M059J (cell line): ENCODE measurements at regions not wholly inside any gene's neighbourhood (a gene's known extent, or its start where the extent isn't known, plus 50 kb on each side); places are given as distances from the start of the nearest gene placed in this dataset.

Experiments used
- DNase-seq: peaks from one replicate; pipeline ENCODE4 v3.0.0-alpha.2; 2012; ENCODE audit warnings: low read depth

DNA sequence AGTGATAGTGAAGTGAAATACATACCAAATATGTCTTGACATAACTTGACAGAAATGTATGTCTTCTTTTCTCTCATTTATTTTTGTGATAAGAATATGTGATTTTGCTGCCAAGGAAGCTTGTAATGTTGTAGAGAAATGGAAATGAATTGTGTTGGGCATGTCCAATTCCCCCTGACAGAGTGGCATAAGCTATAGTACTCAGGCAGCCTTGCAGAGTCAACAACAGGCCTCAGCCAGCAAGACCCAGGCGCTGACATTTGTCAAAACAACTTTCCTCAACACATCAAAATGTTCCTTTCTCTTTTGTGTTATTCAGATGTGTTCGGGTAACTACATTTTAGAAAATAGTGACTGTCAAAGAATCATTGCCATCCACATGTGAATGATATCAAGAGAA lies 538.1 kb upstream of the ATP11B start:
- no peak for DNase-seq

DNA sequence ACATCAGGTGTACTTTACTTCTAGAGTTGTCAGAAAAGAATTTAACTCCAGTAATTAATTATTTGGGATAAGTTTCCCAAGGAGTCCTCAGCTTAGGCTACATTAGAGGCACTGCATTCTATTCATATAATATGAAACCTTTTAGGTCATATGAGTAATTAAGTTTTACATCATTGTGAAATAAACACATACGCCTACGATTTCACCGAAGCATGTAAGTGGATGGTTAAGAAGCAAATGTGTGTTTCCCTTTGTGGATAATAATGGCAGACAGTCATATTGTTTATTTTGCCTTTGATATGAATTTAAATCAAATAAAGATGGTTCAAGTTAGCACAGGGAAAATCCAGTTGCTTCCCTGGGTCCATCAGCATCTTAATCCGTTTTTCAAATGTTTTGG lies 535.9 kb upstream of the ATP11B start:
- no peak for DNase-seq

DNA sequence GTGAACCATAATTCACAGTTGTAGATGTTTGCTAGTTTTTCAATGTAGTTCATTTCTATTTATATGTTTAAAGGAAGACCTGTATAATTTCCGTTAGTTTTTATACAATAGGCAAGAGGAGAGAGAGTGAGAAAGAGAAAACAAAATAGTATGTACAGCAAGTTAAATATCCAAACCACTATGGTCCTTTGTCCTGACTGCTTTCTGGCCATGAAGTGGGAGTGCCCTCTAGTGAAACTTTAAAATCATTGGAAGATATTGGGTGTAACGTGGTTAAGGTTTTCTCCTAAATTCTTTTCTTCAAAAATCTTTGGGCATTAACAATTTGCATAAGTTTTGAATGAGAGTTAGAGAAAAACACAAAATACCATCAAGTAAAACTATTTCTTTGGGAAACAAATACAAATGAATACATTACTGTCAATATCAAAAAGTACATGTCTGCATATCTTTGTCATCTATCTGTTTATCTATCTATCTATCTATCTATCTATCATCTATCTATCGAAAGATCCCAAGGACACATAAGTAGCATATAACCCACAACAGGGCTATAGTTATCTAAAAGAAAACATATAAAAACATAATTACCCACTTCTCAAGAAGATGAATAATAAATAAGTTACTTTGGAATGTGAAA lies 534.6 kb upstream of the ATP11B start:
- DNase-seq: peak; percentile 63

DNA sequence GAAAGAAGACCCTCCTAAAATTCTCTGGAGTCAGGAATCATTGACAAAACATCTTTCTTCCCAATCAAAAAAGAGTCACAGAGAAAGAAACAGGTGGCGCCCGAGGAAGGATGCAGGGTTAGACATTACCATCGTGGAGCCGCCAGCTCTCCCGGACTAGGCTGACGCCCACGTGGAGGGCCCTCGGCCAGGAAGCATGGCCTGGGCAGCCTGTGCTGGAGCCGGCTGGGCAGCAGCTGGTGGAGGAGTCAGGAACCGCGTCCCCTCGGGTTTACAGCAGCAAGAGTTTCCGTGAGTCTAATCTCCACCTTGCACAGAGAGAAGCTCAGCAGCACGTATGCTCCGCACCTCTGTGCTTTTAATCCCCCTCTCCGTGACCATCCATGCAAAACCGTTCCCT lies 533.7 kb upstream of the ATP11B start:
- DNase-seq: peak; percentile 45

DNA sequence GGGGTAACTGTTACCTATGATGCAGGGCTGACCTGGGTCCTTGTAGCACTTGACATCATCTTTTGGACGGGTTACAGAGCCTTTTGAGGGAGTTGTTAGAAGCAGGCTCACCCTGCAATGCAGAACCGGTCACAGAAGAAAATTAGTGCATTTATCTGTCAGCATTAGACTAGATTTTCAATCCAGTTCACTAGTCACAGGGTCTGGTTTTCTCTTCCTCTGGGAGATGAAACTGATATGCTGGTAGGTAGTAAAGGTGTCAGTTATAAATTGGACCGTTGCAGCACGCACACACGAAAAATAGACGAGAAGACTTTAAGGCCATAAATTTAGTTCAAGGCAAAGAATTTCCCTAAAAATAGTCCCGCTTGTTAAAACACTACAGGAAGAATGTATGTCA lies 532.3 kb upstream of the ATP11B start:
- DNase-seq: no peak

DNA sequence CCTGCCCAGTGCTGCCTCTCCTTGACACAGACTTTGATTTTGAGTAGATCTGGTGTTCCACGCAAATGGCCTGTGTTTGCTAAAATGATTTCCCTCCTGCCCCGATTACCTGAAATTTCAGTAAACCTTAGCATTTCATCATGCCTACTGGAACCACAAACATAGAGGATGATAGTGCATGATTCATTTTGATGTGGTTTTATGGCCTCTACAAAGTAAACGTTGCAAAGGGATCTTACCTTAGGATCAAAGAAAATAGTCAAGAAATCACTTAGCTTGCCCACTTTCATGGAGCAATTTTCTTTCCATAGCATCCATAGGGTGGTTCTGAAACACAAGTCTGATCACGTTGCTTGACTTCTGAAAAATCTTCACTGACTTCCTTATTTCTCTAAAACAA lies 524.6 kb upstream of the ATP11B start:
- DNase-seq: peak; percentile 15

DNA sequence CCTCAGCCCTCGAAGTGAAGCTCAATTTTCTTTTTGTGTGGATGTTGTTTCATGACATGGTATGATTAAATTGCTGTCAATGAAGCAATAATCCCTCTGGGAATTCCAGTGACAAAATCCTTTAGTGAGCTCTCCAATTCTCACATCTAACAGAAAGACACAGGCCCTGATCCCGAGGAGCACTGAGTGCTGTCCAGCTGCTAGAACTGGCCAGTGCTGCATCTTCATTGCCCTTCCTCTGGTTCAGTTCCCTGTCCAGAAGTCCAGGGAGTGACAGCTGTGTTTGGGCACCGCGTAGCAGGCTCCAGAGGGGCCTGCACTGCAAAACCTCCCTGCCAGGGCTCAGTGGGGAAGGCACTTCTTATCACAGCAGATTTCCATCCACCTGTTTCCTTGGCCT lies 516.8 kb upstream of the ATP11B start:
- DNase-seq: no peak

DNA sequence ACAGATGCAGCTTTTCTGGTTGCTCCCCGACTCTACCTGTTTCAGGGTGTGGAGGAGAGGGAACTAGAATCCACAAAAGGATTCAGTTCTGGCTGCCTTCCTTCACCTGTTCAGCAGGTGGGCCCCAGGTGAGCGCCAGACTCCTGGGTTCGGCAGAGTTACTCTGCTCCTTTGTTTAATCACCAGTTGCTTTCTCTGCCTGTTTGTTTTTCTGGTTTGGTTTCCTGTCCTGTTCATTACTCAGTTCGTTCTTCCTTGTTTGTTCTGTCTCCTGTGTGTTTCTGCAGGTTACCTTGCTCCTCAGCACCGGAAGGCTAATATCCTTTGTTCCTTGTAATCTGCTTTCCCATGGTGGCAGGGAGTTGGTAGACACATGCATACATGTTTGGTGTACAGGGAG lies 508.5 kb upstream of the ATP11B start:
- no peak for DNase-seq

DNA sequence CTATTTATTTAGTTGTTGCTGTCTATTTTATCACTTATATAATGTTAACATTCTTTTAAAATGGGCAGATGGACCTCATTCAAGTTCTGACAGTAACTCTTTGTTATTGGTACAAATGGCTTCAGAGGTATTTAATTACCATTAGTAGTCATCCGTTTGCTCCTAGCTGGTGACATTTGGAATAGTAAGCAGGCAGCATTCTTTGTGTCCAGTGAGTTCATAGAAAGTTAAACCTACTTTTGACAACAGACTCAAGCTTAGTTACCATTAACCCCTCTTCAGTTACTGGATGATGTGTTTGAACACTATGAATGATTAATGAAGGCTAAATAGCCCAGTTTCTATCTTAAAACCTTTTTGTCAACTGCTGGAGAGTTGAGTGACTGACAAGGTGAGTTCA lies 500.7 kb upstream of the ATP11B start:
- peak; percentile 21 for DNase-seq

DNA sequence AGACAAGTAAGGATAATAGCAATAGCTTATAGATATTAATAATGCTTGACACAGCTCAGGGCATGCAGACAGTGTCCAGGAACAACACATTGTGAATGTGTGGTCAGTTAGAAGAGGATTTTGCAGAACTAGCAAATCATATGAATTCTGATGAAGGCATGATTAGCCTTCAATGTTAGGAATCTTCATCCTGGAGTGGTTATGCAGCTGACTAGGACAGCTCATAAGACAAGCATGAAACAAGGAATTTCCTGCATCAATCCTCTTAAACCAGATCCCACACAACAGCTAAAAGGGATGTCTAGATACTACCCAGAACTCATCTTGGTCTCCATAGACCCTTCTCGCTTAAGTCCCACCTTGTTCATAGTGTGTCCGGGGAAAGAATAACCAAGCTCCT lies 499.0 kb upstream of the ATP11B start:
- peak; percentile 76 for DNase-seq

DNA sequence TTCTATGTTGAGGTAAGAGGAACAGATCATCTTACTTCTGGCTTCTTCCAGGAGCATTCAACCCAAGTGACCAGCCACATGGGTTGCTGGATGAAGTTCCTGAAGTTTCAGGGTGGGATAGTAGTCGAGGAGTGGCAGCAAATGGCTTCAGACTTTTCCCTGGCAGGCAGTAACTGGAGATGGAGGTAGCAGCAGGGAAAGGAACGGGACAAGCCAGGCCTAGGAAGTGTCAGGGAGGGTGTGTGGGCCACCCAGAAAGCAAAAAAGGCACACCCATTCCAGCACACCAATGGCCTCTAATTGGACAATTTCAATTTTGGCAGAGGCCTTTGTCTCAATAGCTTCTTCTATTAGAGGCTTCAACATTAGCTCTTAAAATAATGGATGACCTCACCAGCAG lies 498.6 kb upstream of the ATP11B start:
- DNase-seq: no peak

DNA sequence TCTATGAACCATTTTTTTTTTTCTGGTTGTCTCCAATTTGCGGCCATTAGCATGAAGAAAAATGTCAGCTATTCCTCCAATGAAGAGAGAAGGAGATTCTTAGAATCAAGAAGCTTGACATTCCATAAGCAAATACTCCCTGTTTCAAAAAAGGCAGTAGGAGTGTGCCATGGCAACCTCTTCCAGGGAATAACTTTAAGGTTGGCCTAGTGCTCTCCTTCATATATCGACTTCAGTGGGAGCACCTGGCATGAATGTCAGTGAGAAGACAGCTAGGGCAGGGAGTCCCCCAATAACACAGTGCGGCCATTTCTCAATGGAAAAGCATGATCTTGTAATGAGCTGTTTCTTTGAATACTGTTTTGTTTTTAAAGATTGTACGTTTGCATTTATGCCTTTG lies 493.0 kb upstream of the ATP11B start:
- no peak for DNase-seq

DNA sequence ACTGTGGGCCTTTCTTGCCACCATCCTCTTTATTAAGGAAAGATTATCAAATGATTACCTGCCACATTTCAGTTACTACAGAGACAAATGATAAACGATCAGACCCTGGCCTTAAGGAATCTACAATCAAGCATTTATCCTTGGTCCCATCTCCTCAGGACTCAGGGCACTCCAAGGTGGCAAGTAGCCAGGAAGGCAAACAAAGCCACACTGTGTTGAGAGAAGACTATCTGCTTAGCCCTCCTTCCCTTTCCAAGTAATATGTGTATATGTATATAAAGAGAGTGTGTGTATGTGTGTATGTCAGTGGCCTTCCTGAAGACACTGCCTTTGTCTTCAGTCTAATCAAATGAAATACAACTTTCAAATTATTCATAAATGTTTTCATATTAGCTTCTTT lies 490.1 kb upstream of the ATP11B start:
- DNase-seq: no peak

DNA sequence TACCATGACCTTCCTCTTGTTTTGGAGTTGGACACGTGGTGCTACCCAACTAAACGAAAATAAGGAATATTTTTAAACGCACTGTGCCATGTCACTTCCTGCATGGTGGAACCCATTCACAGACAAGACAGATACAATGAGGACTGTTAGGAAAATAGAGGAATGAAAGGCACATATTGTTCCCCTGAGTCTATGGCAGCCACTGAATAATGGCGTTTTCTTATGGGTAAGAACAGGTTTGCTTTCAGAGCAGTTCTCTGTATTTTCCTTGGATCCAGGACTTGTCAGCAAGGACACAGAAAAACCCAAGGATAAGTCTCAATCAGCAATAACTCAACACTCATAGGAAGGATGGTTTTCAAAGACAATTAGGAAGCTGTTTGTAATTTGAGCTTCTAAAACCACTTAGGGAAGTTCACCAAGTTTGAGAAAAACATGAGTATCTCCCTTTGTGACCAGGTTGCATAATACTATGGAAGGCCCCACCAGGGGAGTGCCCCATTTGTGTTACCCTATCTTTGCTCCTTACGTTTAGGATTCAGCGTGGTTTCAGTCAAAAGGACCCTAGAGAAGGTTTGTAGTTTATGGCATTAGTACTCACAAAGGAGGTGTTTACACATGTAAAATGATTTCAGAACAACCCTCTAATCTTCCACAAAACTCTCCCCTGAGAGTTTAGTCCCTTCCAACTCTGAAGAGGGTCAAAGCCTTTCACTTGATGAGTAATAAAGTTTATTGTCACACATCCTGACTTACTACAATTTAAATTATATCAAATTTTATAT lies 487.2 kb upstream of the ATP11B start:
- no peak for DNase-seq

DNA sequence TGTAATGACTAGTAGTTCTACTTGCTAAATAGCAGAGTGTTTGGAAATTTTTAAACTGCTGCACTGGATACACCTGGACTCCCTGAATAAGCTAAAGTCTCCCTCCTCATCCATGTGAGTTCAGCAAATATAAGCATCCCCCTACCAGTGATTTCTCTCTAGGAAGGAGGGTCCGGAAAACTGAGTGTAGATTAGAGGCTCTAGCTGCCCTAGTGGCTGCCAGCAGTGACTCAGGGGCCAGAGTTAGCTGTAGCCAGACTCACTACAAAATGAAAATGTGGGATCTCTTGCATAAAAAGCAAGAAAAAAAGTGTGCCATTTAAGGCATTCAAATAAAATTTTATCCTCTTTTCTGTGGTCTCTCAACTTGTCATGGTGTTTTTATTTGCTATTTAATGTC lies 485.0 kb upstream of the ATP11B start:
- peak; percentile 10 for DNase-seq

DNA sequence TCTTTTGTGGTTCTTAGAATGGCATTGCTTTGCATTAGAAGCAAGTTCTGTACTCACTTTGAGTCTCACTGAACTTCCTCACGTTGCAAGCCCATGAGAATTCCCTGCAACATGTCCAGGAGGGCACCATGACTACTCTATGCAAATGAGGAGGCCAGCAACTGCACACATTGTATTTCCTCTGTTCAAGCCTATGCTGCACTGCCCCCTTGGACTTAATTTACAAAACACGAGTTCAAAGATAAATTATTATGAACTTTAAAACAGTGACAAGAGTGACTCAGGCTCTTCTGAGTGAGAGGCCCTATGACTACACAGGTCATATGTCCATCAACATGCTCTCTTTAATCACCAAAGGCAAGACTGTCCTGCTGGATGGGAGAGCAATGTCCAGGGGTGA lies 484.2 kb upstream of the ATP11B start:
- peak; percentile 85 for DNase-seq

DNA sequence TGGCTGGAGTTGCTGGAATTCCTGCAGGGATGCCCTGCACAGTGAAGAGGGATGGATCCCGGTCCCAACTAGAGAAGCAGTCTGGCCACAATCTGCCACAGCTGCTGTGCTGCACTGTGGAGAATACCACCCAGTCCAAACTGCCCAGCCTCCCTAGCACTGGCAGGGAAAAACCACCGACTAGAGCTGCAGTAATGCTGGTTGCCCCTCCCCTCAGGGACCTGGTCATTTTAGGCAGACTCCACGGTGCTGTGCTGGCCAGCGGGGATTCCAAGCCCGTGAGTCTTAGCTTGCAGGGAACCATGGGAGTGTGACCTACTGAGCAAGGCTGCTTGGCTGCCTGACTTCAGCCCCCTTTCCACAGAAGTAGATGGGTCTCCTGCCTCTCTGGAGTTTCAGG lies 478.0 kb upstream of the ATP11B start:
- DNase-seq: peak; percentile 11

DNA sequence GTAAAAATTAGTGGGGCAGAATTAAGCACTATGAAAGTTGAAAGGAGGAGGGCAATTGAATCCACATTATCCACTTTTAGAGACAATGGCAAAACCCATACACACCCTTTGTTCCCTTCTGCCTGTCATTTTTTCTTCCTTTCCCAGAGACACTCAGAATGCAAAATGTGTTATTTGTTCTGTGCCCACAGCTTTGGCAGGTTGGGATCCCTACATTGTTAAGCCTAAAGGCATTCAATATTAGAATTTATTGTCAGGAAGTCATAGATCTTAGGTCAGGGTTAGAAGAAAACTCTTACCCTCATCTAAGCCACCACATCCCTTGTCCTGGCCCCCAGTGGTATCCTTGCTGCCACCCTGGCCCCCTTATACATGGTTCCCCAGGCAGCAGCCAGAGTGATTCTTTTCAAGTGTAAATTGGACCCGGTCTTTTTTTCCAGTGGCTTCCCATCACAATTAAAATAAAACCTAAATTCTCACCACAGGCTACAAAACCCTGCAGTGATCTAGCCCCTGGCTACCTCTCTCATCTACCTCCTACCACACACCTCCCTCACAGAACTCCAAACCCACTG lies 470.1 kb upstream of the ATP11B start:
- DNase-seq: peak; percentile 34

DNA sequence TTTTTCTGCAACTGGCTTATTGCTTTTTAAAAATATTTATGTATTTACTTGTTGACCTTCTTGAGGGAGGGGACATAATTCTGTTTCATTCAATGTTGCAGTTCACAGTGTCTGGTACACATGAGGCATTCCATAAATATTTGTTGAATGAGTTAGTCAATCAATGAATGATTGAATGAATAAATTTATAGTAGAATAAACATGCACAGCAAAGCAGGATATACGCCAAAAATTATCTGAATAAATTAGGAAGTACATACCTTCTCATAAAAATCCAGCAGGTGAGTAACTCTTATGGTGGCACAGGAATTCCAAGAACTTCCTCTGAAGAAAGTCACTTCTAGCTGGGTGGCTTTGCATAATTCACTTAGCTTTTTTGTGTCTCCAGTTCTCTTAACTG lies 469.4 kb upstream of the ATP11B start:
- DNase-seq: peak; percentile 79

DNA sequence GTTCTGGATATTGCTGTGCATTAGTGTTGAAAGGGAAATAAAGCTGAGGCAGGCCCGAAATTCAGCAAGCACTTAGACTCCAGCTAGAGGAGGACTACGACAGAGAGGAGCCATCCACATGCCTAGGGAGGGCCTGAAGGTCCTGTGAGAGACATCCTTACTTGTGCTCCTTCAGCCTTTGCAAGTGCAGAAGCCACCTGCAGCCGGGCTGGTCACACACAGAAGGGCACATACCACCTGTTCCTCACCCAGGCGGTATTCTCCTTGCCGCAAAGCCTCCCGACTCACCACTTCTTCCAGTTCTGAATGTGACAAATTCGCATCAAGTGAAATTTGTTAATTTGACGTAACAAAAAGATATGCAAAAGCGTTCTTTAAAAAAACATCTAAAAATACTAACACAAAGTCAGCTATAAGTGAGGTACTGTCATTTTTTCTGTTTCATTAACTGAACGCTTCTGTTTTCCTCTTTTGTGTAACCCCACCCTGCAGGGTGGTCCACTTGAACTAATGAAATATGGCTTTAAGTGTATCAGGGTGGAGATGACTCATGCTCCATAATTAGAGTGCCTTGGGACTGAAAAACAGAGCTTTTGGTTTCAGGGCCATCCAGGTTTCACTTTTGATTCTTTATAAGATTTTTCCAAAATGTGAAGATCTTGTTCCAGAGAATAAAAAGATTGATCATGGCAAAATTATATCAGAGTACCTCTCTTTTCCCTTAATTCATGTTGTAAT lies 467.9 kb upstream of the ATP11B start:
- peak; percentile 81 for DNase-seq

DNA sequence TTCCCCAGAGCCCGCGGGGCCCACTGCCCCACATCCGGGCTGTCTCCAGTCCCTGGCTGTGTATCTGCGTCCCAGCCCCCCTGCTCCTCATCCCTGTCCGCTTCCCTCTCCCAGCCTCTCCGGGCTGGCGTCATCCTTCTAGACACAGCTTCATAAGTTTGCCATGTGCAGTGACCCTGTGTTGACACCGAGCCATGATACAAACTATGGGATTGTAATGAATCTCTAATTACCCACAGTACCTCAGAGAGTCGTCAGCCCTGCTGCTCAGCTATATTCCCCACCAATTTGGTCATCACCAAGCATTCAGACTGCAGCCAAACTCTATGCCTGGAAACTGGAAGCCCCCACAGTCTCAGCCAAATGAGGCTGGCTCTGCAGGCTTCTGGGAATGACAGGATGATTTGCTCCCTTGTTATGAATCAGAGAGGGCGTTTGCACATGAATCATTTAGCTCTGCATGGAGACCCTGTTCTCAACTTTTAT lies 466.1 kb upstream of the ATP11B start:
- DNase-seq: peak; percentile 95

DNA sequence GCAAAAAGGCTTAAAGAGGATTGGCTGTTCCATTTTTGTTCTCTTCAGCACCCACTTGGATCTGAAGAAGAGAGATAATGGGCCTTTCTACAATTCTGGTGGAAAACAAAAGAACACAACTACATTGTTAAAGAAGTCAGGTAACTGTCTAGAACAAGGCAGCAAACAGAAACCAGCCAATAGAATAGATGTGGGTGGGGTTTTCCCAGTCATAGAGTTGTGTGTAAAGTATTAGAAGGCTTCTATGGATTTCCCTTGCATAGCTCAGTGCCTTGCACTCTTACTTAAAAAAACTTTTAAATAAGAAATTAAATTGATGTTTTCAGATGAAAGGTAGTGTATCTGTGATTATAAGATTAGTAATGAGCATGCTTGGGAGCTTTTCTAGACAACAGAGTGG lies 462.7 kb upstream of the ATP11B start:
- DNase-seq: no peak

DNA sequence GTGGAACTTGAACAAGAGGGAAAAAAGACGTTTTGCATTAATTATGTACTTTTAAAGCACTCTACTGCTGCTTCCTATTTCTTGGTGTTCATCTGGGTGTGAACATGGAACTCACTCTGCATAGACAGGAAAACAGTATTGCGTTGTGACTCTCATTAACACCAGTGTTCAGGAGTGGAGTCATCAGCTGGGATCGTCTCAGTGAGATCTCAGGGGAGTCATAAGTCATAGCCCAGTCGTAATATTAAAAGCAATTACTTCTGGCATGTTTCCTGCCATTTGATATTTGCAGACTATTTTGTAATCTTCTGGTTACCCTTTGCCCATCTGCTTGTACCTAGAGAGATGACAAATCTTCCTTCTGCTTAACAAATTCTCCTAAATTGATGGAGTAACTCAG lies 462.0 kb upstream of the ATP11B start:
- DNase-seq: no peak
